ENCODE measurements at regions not wholly inside any gene's neighbourhood (a gene's known extent, or its start where the extent isn't known, plus 50 kb on each side); places are given as distances from the start of the nearest gene placed in this dataset.

DNA sequence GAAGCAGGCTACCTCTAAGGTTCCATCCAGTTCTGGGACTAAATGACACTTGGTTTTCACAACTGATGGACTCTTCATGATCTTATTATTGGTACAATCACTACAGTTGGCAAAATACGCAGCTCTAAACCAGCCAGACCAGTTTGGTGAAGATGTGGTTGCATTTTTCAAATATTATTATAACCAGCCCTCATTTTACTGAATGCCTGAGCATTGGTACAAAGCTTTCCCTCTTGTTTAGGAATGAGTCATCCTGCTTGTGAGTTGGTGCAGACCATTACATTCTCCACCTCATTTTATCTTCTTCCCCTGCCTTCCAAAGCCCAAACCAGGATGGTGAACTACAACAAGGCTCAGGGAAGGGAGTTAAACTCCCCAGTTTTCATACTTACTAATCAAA is 223.1 kb downstream of the KDR start:
- TF ChIP-seq, protein P1, sequence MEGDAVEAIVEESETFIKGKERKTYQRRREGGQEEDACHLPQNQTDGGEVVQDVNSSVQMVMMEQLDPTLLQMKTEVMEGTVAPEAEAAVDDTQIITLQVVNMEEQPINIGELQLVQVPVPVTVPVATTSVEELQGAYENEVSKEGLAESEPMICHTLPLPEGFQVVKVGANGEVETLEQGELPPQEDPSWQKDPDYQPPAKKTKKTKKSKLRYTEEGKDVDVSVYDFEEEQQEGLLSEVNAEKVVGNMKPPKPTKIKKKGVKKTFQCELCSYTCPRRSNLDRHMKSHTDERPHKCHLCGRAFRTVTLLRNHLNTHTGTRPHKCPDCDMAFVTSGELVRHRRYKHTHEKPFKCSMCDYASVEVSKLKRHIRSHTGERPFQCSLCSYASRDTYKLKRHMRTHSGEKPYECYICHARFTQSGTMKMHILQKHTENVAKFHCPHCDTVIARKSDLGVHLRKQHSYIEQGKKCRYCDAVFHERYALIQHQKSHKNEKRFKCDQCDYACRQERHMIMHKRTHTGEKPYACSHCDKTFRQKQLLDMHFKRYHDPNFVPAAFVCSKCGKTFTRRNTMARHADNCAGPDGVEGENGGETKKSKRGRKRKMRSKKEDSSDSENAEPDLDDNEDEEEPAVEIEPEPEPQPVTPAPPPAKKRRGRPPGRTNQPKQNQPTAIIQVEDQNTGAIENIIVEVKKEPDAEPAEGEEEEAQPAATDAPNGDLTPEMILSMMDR (IDR thresholded peaks at IDR 0.05; ENCODE audit: low read length) = no peak
- TF ChIP-seq EZH2 (optimal IDR thresholded peaks at IDR 0.05; ENCODE audit: low read depth, low read length) = no peak

Data from MM.1S (cell line).